GM20000 (cell line): ENCODE measurements at regions not wholly inside any gene's neighbourhood (a gene's known extent, or its start where the extent isn't known, plus 50 kb on each side); places are given as distances from the start of the nearest gene placed in this dataset.

Experiments used
- DNase-seq: peaks from one replicate; pipeline ENCODE4 v3.0.0; 2012; ENCODE audit warnings: low spot score
- TF ChIP-seq, protein P1 (sequence below): IDR thresholded peaks from 2 replicates; pipeline ENCODE4 v1.5.1; 2012; ENCODE audit warnings: mild to moderate bottlenecking, control low read depth; ENCODE audit errors: extremely low read depth, missing control alignments

- no peak for DNase-seq
- TF ChIP-seq, protein P1, sequence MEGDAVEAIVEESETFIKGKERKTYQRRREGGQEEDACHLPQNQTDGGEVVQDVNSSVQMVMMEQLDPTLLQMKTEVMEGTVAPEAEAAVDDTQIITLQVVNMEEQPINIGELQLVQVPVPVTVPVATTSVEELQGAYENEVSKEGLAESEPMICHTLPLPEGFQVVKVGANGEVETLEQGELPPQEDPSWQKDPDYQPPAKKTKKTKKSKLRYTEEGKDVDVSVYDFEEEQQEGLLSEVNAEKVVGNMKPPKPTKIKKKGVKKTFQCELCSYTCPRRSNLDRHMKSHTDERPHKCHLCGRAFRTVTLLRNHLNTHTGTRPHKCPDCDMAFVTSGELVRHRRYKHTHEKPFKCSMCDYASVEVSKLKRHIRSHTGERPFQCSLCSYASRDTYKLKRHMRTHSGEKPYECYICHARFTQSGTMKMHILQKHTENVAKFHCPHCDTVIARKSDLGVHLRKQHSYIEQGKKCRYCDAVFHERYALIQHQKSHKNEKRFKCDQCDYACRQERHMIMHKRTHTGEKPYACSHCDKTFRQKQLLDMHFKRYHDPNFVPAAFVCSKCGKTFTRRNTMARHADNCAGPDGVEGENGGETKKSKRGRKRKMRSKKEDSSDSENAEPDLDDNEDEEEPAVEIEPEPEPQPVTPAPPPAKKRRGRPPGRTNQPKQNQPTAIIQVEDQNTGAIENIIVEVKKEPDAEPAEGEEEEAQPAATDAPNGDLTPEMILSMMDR, result no peak
Observed at GRCh38 chr6:71567562-71567961, 279.0 kb downstream of the OGFRL1 start.

- TF ChIP-seq, protein P1, result no peak
- DNase-seq, result no peak
Observed at GRCh38 chr6:71577766-71578165, 289.2 kb downstream of the OGFRL1 start.

DNA sequence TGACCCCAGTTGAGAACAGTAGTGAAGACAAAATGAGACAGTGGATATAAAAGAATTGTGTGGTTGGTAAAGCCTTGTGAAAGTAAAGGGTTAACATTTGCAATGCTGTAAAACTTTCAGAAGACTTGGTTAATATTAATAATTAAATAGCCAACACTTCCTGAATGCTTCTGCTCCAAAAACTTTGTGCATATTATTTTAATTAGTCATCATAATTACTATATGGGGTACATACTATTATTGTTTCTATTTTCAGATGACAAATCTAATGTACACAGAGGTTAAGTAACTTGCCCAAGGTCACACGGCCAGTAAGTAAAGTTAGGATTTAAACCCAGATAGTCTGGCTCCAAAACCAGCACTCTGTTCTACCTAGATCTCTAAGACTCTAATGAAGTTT is 291.3 kb downstream of the OGFRL1 start:
- no peak for DNase-seq
- TF ChIP-seq, protein P1, result no peak

DNA sequence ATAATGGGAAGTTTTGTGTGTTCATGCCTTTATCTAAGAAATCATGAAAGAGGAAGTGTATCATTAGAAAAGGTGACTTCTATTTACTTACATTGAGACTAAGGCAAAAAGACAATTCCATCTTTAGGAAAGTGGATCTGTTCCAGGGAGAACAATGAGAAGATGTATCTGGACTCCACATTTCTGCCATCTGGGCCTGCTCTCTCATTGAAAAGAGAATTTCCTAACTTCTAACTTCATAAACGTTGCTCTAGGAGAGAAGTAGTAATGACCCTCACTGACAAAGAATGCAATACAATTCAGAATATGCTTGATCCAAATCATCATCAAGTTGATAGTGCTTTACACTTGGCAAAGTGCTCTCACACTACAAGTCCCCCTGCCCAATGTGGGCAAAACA is 294.2 kb downstream of the OGFRL1 start:
- TF ChIP-seq, protein P1, result no peak
- DNase-seq, result no peak

- TF ChIP-seq, protein P1, result no peak
- DNase-seq, result no peak
Observed at GRCh38 chr6:71584712-71585436, 296.3 kb downstream of the OGFRL1 start.

DNA sequence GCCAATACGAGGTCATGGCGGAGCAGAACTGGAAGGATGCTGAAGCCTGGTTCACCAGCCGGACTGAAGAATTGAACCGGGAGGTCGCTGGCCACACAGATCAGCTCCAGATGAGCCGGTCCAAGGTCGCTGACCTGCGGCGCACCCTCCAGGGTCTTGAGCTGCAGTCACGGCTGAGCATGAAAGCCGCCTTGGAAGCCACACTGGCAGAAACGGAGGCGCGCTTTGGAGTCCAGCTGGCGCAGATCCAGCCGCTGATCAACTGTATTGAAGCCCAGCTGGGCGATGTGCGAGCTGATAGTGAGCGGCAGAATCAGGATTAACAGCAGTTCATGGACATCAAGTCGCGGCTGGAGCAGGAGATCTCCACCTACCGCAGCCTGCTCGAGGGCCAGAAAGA is 296.9 kb downstream of the OGFRL1 start:
- DNase-seq, result no peak
- TF ChIP-seq, protein P1, result no peak

DNA sequence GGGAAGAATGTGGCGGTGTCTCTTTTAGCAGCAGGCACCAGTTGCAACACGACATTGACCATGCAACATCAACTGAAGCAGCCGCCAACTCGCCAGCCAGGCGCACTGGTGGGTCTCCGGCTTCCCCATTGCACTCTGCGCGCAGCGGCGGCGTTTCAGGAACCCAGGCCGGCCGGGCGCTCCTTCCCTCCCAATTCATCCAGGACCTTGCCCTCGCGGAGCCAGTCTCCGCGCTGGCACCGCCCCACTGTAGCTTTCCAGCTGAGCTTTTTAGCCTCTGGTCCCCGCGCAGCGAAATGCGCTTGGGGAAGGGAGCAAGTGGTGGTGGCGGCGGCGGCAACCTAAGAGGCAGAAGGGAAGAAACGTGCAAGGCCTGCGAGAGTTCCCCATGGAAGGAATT is 297.9 kb upstream of the RIMS1 start:
- no peak for DNase-seq
- TF ChIP-seq, protein P1, result no peak
